ENCODE measurements at regions not wholly inside any gene's neighbourhood (a gene's known extent, or its start where the extent isn't known, plus 50 kb on each side); places are given as distances from the start of the nearest gene placed in this dataset.

GRCh38 chr2:217070043-217070430 lies 210.2 kb upstream of the TNP1 start:
- DNase-seq: no peak

- DNase-seq: no peak
Observed at GRCh38 chr2:217069263-217070042, 209.6 kb upstream of the TNP1 start.

- DNase-seq: no peak
Observed at GRCh38 chr2:217068677-217069250, 208.9 kb upstream of the TNP1 start.

- DNase-seq: no peak
Observed at GRCh38 chr2:217067787-217068186, 207.9 kb upstream of the TNP1 start.

GRCh38 chr2:217066510-217067270 lies 206.8 kb upstream of the TNP1 start:
- DNase-seq: no peak

- DNase-seq: no peak
Observed at GRCh38 chr2:217065695-217066405, 206.0 kb upstream of the TNP1 start.

- DNase-seq: no peak
Observed at GRCh38 chr2:217065012-217065290, 205.1 kb upstream of the TNP1 start.

GRCh38 chr2:217064234-217065011 lies 204.6 kb upstream of the TNP1 start:
- DNase-seq: no peak

GRCh38 chr2:217063238-217063755 lies 203.4 kb upstream of the TNP1 start:
- DNase-seq: no peak

- no peak for DNase-seq
Observed at GRCh38 chr2:217062768-217063167, 202.9 kb upstream of the TNP1 start.

- no peak for DNase-seq
Observed at GRCh38 chr2:217061916-217062505, 202.1 kb upstream of the TNP1 start.

- no peak for DNase-seq
Observed at GRCh38 chr2:217060951-217061547, 201.2 kb upstream of the TNP1 start.

- DNase-seq: no peak
Observed at GRCh38 chr2:217060516-217060915, 200.7 kb upstream of the TNP1 start.

GRCh38 chr2:217058791-217059755 lies 199.2 kb upstream of the TNP1 start:
- DNase-seq: no peak

GRCh38 chr2:217057773-217058172 lies 197.9 kb upstream of the TNP1 start:
- DNase-seq: no peak

GRCh38 chr2:217055624-217056023 lies 195.8 kb upstream of the TNP1 start:
- no peak for DNase-seq

- no peak for DNase-seq
Observed at GRCh38 chr2:217054791-217055190, 194.9 kb upstream of the TNP1 start.

- DNase-seq: no peak
Observed at GRCh38 chr2:217052856-217053577, 193.2 kb upstream of the TNP1 start.

- DNase-seq: no peak
Observed at GRCh38 chr2:217051416-217051815, 191.6 kb upstream of the TNP1 start.

- no peak for DNase-seq
Observed at GRCh38 chr2:217049956-217050355, 190.1 kb upstream of the TNP1 start.

Data from activated effector memory CD4-positive, alpha-beta T cell treated with anti-CD3 and anti-CD28 coated beads, Interleukin-2, amount 50 U/mL, for 16 hours (primary cell).